ENCODE measurements at regions not wholly inside any gene's neighbourhood (a gene's known extent, or its start where the extent isn't known, plus 50 kb on each side); places are given as distances from the start of the nearest gene placed in this dataset.

- in situ Hi-C loops (cut with HindIII; ENCODE audit: low pct_ligation_motif_present, low sequenced_read_pairs) = no loop called here
- DNase-seq = no peak
- no peaks in the 10 kb centered on the region for H3K36me3 ChIP-seq (replicated peaks)
- no peak overlapping the region for H3K27ac ChIP-seq
- H3K27me3 ChIP-seq (replicated peaks) = peaks cover 2% of the 10 kb centered on the region
- H3K4me3 ChIP-seq (ENCODE audit: low read depth, low read length) = no peak overlapping the region
- TF ChIP-seq CTCF (IDR thresholded peaks at IDR 0.05; ENCODE audit: low read depth, low read length, missing control alignments) = no peak
These were observed 199.8 kb downstream of the RBM19 start for GRCh38 chr12:113766131-113766878.

- no peak for TF ChIP-seq CTCF (IDR thresholded peaks at IDR 0.05; ENCODE audit: low read depth, low read length, missing control alignments)
- Histone ChIP-seq H3K27ac (no peak overlapping the region), H3K4me3 (ENCODE audit: low read depth, low read length) (no peak overlapping the region), H3K36me3 (replicated peaks) (no peaks in the 10 kb centered on the region), H3K27me3 (replicated peaks) (peaks cover 2% of the 10 kb centered on the region)
- in situ Hi-C loops (cut with HindIII; ENCODE audit: low pct_ligation_motif_present, low sequenced_read_pairs) = no loop called here
- DNase-seq = no peak
These were observed 201.5 kb downstream of the RBM19 start for GRCh38 chr12:113764661-113765060.

DNA sequence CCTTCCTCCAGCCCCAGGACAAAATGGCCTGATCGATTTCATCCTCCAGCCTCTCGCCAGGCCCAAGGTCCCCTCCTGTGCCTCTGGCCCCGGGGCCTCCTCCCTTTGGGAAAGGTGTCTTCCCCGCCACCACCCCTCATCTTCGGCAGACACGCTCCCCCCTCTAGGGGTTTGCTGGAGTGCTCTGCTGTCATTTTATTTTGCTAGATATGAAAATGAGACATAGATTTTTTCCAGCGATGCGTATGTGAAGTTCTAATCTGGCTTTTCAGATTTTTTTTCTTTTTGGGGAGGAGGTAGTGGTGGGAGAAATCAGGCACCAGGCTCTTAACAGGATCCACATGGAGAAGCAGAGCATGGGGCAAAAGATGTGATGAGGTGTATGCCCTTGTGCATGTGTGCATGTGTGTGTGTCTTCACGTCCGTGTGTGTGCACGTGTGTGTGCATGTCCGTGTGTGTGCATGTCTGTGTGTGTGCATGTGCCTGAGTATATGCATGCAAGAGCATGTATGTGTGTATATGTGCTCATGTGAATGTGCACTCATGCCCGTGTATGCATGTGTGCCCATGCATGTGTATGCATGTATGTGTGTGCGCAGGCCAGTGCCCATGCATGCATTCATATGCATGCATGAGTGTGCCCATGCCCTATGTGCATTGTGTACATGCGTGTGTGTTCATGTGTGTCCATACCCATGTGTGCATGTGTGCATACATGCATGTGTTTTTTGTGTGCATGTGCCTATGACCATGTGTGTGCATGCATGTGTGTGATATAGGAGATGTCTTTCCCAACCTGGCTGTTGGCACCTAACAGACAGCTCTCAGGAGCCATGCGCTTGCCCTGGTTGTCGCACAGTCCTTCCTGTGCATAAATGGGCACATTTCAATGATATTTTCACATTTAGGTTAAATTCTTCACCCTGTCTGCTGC is 203.0 kb downstream of the RBM19 start:
- Histone ChIP-seq H3K27me3 (replicated peaks) (peaks cover 2% of the 10 kb centered on the region), H3K4me3 (ENCODE audit: low read depth, low read length) (no peak overlapping the region), H3K36me3 (replicated peaks) (no peaks in the 10 kb centered on the region), H3K27ac (no peak overlapping the region)
- no peak for TF ChIP-seq CTCF (IDR thresholded peaks at IDR 0.05; ENCODE audit: low read depth, low read length, missing control alignments)
- no peak for DNase-seq
- in situ Hi-C loops (cut with HindIII; ENCODE audit: low pct_ligation_motif_present, low sequenced_read_pairs) = no loop called here

GRCh38 chr12:113762155-113762881 is 203.8 kb downstream of the RBM19 start:
- no peak for TF ChIP-seq CTCF (IDR thresholded peaks at IDR 0.05; ENCODE audit: low read depth, low read length, missing control alignments)
- H3K27me3 ChIP-seq (replicated peaks) = peaks cover 2% of the 10 kb centered on the region
- in situ Hi-C loops (cut with HindIII; ENCODE audit: low pct_ligation_motif_present, low sequenced_read_pairs) = no loop called here
- no peak overlapping the region for H3K27ac ChIP-seq
- no peaks in the 10 kb centered on the region for H3K36me3 ChIP-seq (replicated peaks)
- no peak for DNase-seq
- H3K4me3 ChIP-seq (ENCODE audit: low read depth, low read length) = no peak overlapping the region

DNA sequence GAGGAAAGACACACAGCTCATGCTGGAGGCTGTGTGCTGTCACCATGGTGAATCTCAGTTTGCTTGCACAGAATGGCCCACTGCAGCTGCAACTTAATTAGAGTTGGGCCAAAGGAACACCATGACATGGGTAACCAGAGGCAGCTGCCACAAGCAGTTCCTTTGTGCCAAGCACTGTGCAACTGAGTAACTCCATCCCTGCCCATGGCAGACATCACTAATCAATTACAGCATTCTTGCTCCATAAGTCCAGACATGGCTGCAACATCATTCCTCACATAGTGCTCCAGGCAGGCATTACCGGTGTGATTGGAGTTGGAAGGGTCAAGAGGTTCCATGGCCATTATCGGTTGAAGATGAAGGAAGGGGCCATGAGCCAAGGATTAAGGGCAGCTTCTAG is 207.0 kb downstream of the RBM19 start:
- Histone ChIP-seq H3K27me3 (replicated peaks) (peaks cover 2% of the 10 kb centered on the region), H3K4me3 (ENCODE audit: low read depth, low read length) (no peak overlapping the region), H3K27ac (no peak overlapping the region), H3K36me3 (replicated peaks) (no peaks in the 10 kb centered on the region)
- no peak for DNase-seq
- no peak for TF ChIP-seq CTCF (IDR thresholded peaks at IDR 0.05; ENCODE audit: low read depth, low read length, missing control alignments)
- in situ Hi-C loops (cut with HindIII; ENCODE audit: low pct_ligation_motif_present, low sequenced_read_pairs) = no loop called here

All from brain microvascular endothelial cell (primary cell).